Mammary epithelial cell (primary cell): ENCODE measurements at regions not wholly inside any gene's neighbourhood (a gene's known extent, or its start where the extent isn't known, plus 50 kb on each side); places are given as distances from the start of the nearest gene placed in this dataset.

Source experiments
- CTCF ChIP-seq, 2 donors: IDR thresholded peaks in 1 of 2; conservative IDR thresholded peaks in 1 of 2; 2 replicates each; pipeline ENCODE4 v1.5.1; 2011 to 2012; ENCODE audit warnings: inconsistent platforms in 2 of 2, low read length in 2 of 2, mild to moderate bottlenecking in 2 of 2, control low read depth in 1 of 2, low read depth in 1 of 2; ENCODE audit not compliant: insufficient read depth in 1 of 2; ENCODE audit errors: extremely low read depth in 1 of 2
- EZH2 ChIP-seq: IDR thresholded peaks from 2 replicates; pipeline ENCODE4 v1.6.1; 2012; ENCODE audit warnings: low read length, inconsistent platforms, borderline replicate concordance

GRCh38 chr3:181330257-181330656, 340.7 kb upstream of the DNAJC19 start:
- no peak for TF ChIP-seq CTCF (conservative IDR thresholded peaks at IDR 0.05 in 1 of 2, IDR thresholded peaks at IDR 0.05 in 1 of 2; ENCODE audit: extremely low read depth in 1 of 2, insufficient read depth in 1 of 2, low read depth in 1 of 2, low read length in 2 of 2)
- TF ChIP-seq EZH2: no peak
